Right ventricle myocardium superior (tissue), 1 donor: ENCODE measurements at regions not wholly inside any gene's neighbourhood (a gene's known extent, or its start where the extent isn't known, plus 50 kb on each side); places are given as distances from the start of the nearest gene placed in this dataset.
"Not testable (repeated sequence)": the region's sequence is repeated elsewhere in the genome, so short reads cannot be mapped to it uniquely, and the experiment has no call there.

ENCODE experiments used
- ATAC-seq: fragments of 200-7000 bp; cut with Tn5 transposase; one replicate; pipeline ENCODE4 v1.9.1; 2020; ENCODE audit warnings: mild to moderate bottlenecking; ENCODE audit not compliant: poor library complexity
- DNase-seq: peaks from one replicate; pipeline ENCODE4 v3.0.0-alpha.2; 2020
- intact Hi-C: fragments of 100-400 bp; cut with DNase I; formaldehyde crosslinking; loops from one replicate; pipeline ENCODE4 v1.11.2; 2022
- donor health status: DM: no; HTN: yes; CAD: no; lungs with severe emphysema.

DNA sequence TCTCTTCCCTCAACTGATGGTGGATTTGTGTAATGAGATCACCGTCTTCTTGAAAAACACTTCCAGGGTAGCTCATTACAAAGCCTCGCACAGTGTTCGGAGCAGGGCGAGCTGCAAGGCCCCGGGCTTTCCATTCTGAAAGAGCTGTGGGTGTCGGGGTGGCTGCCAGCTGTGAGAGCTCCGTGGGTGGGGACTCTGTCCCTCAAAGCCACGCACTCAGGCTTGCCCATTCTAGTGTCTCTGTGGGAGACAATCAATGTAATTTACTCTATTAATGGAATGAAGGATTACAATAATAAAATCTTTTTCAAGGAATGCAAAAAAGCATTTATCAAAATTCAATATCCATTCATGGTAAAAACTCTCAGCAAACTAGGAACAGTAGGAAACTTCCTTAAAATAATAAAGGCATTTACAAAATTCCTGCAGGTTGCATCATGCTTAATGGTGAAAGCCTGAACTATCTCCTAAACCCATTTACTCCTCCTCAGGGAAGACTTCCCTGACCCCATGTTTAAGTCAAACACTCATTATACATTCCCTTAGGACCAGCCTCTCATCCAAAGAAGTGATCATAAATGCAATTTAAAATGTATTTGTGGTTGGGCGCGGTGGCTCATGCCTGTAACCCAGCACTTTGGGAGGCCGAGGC lies 224.5 kb upstream of the PLGLB1 start:
- DNase-seq, ATAC-seq, intact Hi-C loops: not testable (repeated sequence)

DNA sequence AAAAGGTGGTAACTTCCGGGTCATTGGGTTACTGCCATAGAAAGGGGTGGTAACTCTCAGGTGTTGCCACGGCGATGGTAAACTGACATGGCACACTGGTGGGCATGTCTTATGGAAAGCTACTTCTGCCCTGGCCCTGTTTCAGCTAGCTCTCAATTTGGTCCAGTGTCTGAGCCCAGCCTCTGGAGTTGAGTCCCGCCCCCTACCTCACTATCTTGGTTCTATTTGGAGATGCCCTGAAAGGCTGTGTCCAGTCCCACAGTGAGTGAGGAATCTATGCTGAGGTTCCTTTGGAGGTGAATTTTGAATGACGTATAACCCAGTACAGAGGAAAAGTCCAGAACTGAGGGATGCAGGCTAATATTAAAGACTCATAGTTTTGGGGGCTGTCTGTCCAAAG lies 230.4 kb upstream of the PLGLB1 start:
- DNase-seq, intact Hi-C loops: not testable (repeated sequence)
- peak; percentile 81 for ATAC-seq

DNA sequence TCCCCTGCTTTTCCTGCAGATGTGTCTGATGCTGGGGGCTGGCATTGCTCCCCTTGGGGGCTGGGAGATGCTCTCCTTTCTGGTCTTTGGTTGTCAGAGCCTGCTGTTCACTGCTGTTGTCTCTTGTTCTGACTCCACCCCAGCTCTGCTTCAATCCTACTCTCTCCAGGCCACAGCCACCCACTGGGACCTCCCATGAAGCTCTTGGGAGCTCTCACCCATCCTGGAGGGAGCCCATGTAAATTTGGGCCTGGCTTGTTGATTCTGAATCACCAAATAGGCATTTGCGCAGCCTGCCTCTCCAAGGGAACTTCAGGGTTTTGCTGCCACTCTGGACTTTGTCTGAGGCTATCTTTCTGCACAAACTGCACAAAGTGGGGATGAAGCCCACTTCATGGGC lies 232.9 kb upstream of the PLGLB1 start:
- intact Hi-C loops, DNase-seq, ATAC-seq: not testable (repeated sequence)

DNA sequence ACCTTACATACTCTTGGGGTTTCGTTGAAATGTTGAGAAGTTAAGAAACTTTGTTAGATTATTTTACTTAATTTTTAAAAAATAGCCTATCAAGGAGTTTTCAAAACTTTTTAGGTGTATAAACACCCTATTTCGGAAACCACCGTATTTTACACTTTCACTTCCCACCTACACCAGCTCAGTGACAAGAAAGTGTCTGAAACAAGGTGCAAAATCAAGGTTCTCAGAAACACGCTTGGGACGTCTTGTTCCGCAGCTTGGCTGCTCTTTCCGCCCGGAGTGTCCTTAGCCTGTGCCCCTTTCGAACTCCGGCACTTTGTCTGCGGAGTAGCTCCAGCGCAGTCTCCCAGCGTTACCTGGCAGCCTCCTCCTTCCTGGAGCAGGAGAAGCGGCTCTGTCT lies 233.8 kb upstream of the PLGLB1 start:
- intact Hi-C loops, DNase-seq, ATAC-seq: not testable (repeated sequence)

DNA sequence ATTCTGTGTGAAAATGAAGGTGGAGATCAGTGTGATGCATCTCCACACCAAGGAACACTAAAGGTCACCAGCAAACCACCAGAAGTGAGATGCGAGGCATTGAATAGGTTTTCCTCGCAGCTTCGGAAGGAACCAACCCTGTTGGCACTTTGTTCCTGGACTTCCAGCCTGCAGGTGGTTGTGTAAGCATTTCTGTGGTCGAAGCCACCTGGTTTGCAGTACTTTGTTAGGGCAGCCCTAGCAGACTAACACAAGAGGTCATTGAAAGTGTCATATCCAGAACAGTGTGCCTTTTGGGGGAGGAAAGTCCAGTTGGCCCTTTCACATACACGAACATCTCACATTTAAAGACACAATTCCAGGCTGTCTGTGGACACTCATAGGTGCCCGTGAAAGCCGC lies 237.2 kb upstream of the PLGLB1 start:
- ATAC-seq, DNase-seq, intact Hi-C loops: not testable (repeated sequence)

DNA sequence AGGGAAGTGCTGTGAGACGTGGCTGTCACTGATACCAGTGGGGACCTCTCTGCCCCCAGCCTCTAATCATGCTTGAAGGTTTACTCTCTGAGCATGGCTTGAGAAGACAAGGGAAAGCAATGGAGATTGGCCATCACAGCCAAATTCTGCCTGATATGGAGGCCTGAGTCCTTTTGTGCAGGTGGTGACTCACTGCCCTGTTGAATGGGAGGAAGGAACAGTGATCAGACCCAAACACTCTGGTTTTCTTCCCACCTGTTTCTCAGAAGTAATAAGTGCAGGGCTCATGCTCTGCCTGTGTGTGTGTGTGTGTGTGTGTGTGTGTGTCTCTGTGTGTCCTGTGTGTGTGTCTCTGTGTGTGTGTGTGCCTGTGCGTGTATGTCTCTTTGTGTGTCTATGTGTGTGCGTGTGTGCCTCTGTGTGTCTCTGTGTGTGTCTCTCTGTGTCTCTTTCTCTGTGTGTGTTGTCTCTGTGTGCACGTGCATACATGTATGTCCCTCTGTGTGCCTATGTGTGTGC lies 240.6 kb upstream of the PLGLB1 start:
- ATAC-seq, intact Hi-C loops, DNase-seq: not testable (repeated sequence)

DNA sequence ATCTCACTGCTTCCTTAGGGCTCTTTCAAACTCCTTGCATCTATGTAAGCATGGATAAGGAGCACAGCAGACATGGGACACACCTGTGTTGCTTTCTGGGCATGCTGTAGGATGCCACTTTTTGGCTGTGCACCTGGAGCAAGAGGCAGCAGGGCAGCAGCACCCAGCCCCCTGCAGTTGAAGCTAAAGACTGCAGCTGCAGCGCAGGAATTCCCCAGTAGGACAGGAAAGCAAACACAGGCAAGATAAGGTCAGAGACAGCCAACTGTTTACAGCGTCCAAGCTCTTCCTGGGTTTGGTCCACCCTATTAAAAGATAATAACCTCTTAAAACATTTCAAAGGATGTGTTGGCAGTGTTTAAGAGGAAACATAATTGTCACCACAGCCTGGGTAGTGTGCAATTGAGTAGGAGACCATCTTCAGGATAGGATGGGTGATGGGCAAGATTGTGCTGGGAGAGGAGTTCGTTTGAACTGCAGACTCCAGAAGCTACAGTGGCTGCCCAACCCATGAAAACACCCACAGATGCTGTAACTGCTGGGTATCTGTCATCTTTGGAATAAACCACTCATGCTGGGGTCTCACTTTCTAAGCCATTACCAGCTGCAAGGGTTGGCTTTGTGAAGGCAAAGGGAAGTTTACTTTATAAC lies 242.3 kb upstream of the PLGLB1 start:
- intact Hi-C loops, DNase-seq, ATAC-seq: not testable (repeated sequence)

DNA sequence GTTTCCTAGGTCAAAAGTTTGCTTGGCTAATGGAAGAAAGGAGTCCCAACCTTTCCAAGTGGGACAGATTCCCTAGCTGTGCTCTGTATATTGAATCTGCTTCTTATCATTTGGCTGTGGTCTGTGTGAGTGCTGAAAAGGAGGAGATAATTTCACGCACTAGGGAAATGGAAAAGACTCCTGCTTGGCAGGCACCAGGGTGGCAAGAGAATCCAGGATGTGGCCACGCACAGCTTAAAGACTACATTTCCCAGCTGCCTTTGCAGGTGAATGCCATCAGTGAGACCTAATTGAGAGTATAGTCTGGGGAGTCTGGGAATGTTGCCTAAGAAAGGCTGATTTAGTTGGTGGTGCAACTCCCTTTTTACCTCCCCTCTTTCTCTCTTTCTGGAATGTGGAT lies 253.5 kb upstream of the PLGLB1 start:
- peak; percentile 81 for ATAC-seq
- intact Hi-C loops, DNase-seq: not testable (repeated sequence)

DNA sequence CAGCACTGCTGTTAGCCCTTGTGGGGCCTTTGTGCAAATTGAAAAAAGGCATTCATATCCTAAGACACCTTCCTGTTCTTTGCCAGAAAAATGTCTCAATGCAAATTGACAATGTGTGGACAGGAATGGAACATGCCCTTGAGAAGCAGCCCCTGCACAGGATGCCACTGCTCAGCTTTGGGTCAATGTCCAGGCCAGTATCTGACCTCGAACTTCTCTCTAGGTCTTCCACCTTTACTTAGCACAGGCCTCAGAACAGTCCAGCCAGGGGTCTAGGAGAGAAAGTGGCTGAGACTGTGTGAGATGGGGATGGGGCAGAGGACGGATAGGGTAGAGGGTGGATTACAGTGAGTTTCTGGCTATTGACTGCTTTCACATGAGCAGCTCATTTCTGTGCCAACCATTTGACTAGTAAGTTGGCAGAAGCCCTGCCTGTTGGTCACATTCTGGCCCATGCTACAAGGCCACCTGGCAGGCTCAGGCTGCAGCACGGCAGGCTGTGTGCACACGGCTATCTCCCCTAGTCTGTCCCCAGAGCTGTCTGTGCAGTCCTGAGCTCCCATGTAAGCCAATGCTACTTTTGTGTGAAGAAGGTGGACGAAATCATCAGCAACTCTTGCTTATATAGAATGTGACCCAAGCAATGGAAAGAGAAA lies 254.5 kb upstream of the PLGLB1 start:
- ATAC-seq = peak; percentile 91
- DNase-seq, intact Hi-C loops: not testable (repeated sequence)

DNA sequence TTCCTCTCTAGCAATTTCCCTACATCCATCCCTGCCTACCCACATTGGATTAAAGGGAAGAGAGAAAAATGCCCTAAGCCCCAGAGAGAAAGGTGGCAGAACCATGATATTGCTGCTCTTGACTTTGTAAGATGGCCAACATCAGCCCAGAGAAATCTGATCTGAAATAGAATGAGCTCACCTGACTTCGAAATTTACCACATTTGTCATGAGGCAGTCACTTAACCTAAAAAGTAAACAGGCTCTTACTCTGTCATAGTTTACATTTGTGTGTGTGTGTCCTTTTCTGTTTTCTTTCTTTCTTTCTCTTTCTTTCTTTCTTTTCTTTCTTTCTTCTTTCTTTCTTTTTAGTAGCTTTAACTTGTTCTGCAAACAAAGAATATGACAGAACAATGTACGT lies 255.0 kb upstream of the PLGLB1 start:
- intact Hi-C loops, DNase-seq, ATAC-seq: not testable (repeated sequence)

DNA sequence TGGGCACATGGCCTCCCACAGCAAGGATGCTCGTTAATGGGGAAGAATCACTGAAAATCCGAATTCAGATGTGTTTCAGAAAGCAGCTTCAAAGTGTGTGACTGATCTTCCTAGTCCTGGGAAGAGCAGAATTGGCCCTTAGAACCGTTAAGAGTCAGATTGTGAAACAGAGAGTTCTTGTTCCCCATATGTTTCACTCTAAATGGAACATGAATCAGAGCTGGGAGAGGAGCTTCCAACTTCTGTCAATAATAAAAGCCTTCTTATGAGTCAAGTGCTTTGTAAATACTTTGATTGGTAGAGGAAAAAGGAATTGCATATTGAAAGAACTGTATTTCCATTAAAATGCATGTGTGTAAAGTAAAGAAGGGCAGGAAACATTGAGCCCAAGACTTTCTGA lies 256.1 kb upstream of the PLGLB1 start:
- ATAC-seq, DNase-seq, intact Hi-C loops: not testable (repeated sequence)

DNA sequence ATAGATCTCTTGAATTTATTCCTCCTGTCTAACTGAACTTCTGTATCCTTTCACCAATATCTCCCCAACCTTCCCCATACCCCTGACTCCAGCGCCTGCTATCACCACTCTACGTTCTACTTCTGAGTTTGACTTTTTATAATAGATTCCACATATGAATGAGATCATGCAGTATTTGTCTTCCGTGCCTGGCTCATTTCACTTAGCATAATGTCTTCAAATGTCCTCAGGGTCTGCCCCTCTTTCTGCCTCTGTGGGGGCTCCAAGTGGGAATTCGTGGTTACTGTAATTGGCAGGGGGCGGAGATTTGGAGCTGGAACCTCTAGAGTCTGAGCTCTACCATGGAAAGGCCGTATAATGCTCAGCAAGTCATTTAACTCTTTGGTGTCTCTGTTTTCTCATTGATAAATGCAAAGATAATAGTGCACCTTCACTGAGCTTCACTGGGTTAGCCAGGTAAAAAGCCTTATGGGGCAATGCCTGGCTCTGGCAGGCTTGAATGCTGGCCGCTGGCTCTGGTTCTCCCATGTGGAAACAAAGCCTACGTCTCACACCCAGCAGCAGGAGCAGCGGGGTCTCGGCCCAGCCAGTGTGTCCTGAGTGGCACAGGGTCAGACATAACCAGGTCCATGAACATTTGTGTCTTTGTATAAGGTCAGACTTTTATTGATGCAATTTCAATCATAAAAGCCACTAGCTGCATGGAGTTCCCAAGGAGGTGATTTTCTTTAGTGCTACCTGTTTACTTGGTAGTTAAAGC lies 259.1 kb upstream of the PLGLB1 start:
- ATAC-seq, intact Hi-C loops, DNase-seq: not testable (repeated sequence)

DNA sequence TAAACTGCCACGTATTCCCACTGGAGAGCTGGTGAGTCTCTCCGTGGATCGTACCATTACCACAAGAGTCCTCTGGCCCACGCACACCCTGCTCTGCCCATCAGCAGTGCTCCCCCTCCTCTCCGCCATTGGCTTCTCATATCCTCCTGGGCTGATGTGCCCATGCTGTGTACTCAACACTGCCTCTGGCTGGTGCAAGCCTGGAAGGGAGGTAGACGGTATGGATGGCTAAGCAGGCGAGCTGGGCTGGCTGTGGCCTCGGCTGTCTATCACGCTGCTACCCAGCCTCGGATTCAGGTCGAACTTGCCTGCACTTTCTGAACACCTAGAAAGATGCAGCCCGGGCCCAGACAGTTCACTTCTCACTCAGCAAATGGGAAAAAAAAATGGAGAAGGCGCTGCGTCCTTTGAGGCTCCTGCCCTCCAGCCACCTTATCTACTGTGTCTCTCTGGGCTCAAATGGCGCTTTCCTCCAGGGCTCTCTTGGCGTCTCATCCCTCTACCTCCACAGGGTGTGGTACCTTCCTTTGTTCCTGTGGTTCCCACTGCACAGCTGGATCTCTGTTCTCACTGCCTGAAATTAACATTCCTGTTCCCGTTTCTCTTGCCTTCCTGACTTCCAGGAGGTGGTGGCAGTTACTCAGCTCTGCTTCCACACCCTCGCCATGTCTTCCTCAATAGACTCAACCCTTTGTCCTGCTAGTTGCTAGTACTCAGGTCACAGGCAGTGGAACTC lies 262.3 kb upstream of the PLGLB1 start:
- intact Hi-C loops, ATAC-seq, DNase-seq: not testable (repeated sequence)

DNA sequence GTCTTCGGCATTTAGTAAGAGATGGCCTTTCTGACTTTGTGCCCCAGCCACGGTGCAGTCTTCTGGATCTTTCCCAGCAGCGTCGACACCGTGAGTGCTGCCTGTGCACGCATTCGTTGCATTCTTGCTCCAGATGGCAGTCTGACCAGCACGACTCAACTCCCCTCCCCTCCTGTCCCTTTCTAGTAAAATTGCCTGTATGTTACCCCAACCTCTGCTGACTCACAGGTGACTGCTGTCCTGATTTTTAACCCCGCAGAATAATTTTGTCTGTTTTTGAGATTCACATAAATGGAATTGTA lies 262.8 kb upstream of the PLGLB1 start:
- DNase-seq, intact Hi-C loops, ATAC-seq: not testable (repeated sequence)

DNA sequence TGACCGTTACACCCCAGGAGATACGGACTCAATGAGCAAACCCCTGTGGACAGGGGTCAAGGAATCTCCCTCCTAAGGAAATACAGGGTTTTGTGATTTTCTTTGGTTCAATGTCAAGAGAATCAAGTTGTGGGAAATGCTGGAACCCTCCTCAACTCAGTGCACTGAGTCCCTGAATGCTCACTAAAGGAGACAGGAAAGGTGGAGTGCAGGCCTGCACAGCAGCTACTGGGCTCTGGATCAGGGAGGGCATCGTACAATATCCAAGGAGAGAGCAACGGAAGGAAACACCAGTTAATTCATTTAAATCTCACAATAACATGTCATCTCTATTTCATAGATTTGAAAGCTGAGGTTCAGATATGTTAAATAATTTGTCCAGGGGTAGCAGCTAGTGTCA lies 263.5 kb upstream of the PLGLB1 start:
- ATAC-seq, intact Hi-C loops, DNase-seq: not testable (repeated sequence)

DNA sequence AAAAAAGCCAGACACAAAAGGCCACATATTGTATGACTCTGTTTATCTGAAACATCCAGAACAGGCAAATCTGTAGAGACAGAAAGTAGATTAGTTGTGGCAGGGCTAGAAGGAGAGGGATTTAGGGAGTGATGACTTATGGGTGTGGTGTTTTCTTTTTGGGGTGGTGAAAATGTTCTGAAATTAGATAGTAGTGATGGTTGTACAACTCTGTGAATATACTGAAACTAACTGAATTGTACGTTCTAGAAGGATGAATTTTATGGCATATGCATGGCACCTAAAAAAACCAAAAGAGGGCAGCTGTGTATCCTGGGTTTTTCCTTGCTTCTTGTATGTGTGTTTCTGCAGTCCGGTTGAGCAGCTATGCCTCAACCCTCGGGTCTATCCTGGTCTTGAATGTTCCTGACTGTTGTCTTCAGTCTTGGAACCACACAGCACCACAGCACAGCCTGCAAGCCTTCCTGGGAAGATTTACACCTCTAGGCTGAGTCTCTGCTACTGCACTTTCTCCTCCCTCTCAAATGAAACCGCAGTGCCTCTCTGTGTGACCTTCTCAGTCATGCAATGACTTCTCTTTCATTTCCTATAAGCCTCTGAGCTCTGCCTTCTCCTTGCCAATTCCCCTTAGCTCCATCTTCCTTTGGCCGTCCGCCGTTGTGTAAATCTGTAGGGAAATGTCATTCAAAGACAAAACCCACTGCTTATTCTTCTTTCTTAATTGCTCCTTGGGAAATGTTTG lies 269.1 kb upstream of the PLGLB1 start:
- ATAC-seq, intact Hi-C loops: not testable (repeated sequence)

DNA sequence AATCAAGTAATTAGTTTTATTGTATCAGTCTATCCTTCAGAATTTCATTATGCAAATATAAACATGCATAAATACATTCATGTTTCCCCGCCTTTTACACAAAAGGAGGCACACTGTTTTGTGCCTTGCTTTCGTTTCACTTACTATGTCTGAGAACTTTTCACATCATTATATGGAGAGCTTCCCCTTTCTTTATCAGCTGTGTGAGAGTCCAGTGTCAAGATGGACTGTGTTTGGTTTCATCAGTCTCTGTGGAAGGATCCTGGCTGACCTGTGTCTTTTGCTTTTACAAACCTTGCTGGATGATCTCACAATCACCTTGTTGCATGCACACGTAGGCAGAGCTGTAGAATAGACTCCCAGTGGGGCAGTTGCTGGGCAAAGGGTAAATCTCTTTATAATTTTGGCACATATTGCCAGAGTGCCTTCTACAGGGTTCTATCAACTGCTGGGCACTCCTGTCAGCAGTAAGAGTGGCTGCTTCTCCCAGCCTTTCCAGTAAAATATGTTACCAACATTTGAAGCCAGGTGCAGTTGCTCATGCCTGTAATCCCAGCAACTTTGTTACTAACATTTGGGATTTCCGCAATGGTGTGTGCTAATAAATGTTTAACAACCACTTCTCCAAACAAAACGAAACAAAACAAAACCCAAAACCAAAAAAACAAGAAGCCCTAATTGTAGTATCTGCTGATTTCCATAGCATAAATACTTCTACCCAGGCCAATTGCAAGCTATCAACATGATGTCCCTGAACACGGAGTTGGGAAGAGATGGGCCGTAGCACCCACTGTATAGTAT lies 270.0 kb upstream of the PLGLB1 start:
- DNase-seq, ATAC-seq, intact Hi-C loops: not testable (repeated sequence)

More for the DNA sequence above, 269.1 kb upstream of the PLGLB1 start:
- not testable (repeated sequence) for DNase-seq
